PFSK-1 (cell line): ENCODE measurements at regions not wholly inside any gene's neighbourhood (a gene's known extent, or its start where the extent isn't known, plus 50 kb on each side); places are given as distances from the start of the nearest gene placed in this dataset.

Source experiments
- POLR2AphosphoS5 ChIP-seq: IDR thresholded peaks from 2 replicates; pipeline ENCODE4 v1.6.1; 2012; ENCODE audit warnings: low read depth, mild to moderate bottlenecking, control low read depth, low read length, moderate library complexity
- SIN3A ChIP-seq: IDR thresholded peaks from 2 replicates; pipeline ENCODE4 v1.6.1; 2012; ENCODE audit warnings: mild to moderate bottlenecking, low read length, moderate library complexity, borderline replicate concordance; ENCODE audit not compliant: insufficient read depth
- TAF1 ChIP-seq: IDR thresholded peaks from 2 replicates; pipeline ENCODE4 v1.6.1; 2012; ENCODE audit warnings: low read length, control low read depth, borderline replicate concordance; ENCODE audit not compliant: insufficient read depth
- TF ChIP-seq, protein P1 (sequence below), 2 experiments: IDR thresholded peaks; 2 replicates each; pipeline versions ENCODE4 v1.6.1 to v1.8.0; 2011 to 2012; ENCODE audit warnings: low read depth in 2 of 2, low read length in 2 of 2, control low read depth in 1 of 2, inconsistent platforms in 1 of 2, mild to moderate bottlenecking in 1 of 2, moderate library complexity in 1 of 2; ENCODE audit not compliant: insufficient read depth in 1 of 2

DNA sequence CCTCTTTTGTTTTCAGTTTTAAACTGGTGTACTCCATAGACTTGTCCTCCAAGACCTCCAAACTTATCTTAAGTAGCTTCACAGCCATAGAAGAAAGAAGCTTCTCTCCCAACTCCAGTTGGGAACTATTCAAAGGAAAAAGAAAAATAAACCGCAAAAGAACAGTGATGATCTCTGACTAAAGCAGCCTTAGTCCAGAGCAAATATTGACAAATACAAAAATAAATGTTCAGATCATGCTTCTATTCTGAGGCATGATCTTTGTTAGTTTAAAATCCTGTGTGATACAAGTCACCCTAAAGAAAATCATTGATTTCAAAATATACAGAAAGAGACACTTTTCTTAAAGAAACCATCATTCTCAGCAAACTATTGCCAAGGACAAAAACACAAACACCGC, 373.0 kb upstream of the SMIM30 start:
- TF ChIP-seq, protein P1, sequence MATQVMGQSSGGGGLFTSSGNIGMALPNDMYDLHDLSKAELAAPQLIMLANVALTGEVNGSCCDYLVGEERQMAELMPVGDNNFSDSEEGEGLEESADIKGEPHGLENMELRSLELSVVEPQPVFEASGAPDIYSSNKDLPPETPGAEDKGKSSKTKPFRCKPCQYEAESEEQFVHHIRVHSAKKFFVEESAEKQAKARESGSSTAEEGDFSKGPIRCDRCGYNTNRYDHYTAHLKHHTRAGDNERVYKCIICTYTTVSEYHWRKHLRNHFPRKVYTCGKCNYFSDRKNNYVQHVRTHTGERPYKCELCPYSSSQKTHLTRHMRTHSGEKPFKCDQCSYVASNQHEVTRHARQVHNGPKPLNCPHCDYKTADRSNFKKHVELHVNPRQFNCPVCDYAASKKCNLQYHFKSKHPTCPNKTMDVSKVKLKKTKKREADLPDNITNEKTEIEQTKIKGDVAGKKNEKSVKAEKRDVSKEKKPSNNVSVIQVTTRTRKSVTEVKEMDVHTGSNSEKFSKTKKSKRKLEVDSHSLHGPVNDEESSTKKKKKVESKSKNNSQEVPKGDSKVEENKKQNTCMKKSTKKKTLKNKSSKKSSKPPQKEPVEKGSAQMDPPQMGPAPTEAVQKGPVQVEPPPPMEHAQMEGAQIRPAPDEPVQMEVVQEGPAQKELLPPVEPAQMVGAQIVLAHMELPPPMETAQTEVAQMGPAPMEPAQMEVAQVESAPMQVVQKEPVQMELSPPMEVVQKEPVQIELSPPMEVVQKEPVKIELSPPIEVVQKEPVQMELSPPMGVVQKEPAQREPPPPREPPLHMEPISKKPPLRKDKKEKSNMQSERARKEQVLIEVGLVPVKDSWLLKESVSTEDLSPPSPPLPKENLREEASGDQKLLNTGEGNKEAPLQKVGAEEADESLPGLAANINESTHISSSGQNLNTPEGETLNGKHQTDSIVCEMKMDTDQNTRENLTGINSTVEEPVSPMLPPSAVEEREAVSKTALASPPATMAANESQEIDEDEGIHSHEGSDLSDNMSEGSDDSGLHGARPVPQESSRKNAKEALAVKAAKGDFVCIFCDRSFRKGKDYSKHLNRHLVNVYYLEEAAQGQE (IDR thresholded peaks at IDR 0.05; ENCODE audit: insufficient read depth in 1 of 2, low read depth in 2 of 2, low read length in 2 of 2): no peak
- no peak for TF ChIP-seq POLR2AphosphoS5
- no peak for TF ChIP-seq SIN3A
- TF ChIP-seq TAF1: no peak
